BE2C (cell line): ENCODE measurements at regions not wholly inside any gene's neighbourhood (a gene's known extent, or its start where the extent isn't known, plus 50 kb on each side); places are given as distances from the start of the nearest gene placed in this dataset.
"Not testable (repeated sequence)": the region's sequence is repeated elsewhere in the genome, so short reads cannot be mapped to it uniquely, and the experiment has no call there.

Experiments used
- DNase-seq: peaks from one replicate; pipeline ENCODE4 v3.0.0-alpha.2; 2020
- H3K27me3 ChIP-seq: fragments of 250-450 bp; sonication (Bioruptor Pico); 2 replicates; pipeline ENCODE4 v1.5.1; 2020; ENCODE audit warnings: mild to moderate bottlenecking
- H3K36me3 ChIP-seq: fragments of 250-450 bp; sonication (Bioruptor Pico); 2 replicates; pipeline ENCODE4 v1.5.1; 2020; ENCODE audit warnings: mild to moderate bottlenecking
- H3K4me1 ChIP-seq: fragments of 250-450 bp; sonication (Bioruptor Pico); 2 replicates; pipeline ENCODE4 v1.5.1; 2020
- H3K4me3 ChIP-seq: 2 replicates; pipeline ENCODE4 v1.5.1; 2011; ENCODE audit warnings: low read depth, low read length
- H3K9me3 ChIP-seq: fragments of 250-450 bp; sonication (Bioruptor Pico); 2 replicates; pipeline ENCODE4 v1.5.1; 2020
- TF ChIP-seq, protein P1 (sequence below): IDR thresholded peaks from 2 replicates; pipeline ENCODE4 v1.5.1; 2012; ENCODE audit warnings: mild to moderate bottlenecking, low read depth, low read length

GRCh38 chr4:20015636-20016224 lies 236.0 kb upstream of the SLIT2 start:
- Histone ChIP-seq H3K9me3 (no peaks in the 10 kb centered on the region), H3K36me3 (no peaks in the 10 kb centered on the region), H3K4me3 (no peak overlapping the region), H3K4me1 (no peaks in the 10 kb centered on the region), H3K27me3 (no peaks in the 10 kb centered on the region)
- DNase-seq, result no peak
- TF ChIP-seq, protein P1, sequence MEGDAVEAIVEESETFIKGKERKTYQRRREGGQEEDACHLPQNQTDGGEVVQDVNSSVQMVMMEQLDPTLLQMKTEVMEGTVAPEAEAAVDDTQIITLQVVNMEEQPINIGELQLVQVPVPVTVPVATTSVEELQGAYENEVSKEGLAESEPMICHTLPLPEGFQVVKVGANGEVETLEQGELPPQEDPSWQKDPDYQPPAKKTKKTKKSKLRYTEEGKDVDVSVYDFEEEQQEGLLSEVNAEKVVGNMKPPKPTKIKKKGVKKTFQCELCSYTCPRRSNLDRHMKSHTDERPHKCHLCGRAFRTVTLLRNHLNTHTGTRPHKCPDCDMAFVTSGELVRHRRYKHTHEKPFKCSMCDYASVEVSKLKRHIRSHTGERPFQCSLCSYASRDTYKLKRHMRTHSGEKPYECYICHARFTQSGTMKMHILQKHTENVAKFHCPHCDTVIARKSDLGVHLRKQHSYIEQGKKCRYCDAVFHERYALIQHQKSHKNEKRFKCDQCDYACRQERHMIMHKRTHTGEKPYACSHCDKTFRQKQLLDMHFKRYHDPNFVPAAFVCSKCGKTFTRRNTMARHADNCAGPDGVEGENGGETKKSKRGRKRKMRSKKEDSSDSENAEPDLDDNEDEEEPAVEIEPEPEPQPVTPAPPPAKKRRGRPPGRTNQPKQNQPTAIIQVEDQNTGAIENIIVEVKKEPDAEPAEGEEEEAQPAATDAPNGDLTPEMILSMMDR, result no peak

DNA sequence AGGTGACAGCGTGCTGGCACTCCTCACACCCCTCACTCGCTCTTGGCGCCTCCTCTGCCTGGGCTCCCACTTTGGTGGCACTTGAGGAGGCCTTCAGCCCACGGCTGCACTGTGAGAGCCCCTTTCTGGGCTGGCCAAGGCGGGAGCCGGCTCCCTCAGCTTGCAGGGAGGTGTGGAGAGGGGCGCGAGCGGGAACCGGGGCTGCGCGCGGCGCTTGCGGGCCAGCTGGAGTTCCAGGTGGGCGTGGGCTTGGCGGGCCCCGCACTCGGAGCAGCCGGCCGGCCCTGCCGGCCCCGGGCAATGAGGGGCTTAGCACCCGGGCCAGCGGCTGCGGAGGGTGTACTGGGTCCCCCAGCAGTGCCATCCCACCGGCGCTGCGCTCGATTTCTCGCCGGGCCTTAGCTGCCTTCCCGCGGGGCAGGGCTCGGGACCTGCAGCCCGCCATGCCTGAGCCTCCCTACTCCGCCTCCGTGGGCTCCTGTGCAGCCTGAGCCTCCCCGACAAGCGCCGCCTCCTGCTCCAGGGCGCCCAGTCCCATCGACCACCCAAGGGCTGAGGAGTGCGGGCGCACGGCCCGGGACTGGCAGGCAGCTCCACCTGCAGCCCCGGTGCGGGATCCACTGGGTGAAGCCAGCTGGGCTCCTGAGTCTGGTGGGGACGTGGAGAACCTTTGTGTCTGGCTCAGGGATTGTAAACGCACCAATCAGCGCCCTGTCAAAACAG lies 247.7 kb upstream of the SLIT2 start:
- not testable (repeated sequence) for H3K36me3 ChIP-seq, H3K9me3 ChIP-seq, H3K4me3 ChIP-seq, DNase-seq, H3K27me3 ChIP-seq, H3K4me1 ChIP-seq

GRCh38 chr4:19999775-20000414 lies 251.8 kb upstream of the SLIT2 start:
- no peak for DNase-seq
- TF ChIP-seq, protein P1, result no peak

GRCh38 chr4:19999276-19999675 lies 252.4 kb upstream of the SLIT2 start:
- Histone ChIP-seq H3K36me3 (no peaks in the 10 kb centered on the region), H3K9me3 (no peaks in the 10 kb centered on the region), H3K27me3 (no peaks in the 10 kb centered on the region), H3K4me3 (no peak overlapping the region), H3K4me1 (no peaks in the 10 kb centered on the region)
- TF ChIP-seq, protein P1, result no peak
- DNase-seq, result no peak

More at GRCh38 chr4:19999775-20000414, 251.8 kb upstream of the SLIT2 start:
- Histone ChIP-seq H3K36me3 (no peaks in the 10 kb centered on the region), H3K27me3 (no peaks in the 10 kb centered on the region), H3K4me1 (no peaks in the 10 kb centered on the region), H3K4me3 (no peak overlapping the region), H3K9me3 (no peaks in the 10 kb centered on the region)

- TF ChIP-seq, protein P1, result no peak
- Histone ChIP-seq H3K27me3 (no peaks in the 10 kb centered on the region), H3K4me3 (no peak overlapping the region), H3K4me1 (no peaks in the 10 kb centered on the region), H3K9me3 (no peaks in the 10 kb centered on the region), H3K36me3 (no peaks in the 10 kb centered on the region)
- no peak for DNase-seq
Observed at GRCh38 chr4:19993242-19993641, 258.5 kb upstream of the SLIT2 start.

DNA sequence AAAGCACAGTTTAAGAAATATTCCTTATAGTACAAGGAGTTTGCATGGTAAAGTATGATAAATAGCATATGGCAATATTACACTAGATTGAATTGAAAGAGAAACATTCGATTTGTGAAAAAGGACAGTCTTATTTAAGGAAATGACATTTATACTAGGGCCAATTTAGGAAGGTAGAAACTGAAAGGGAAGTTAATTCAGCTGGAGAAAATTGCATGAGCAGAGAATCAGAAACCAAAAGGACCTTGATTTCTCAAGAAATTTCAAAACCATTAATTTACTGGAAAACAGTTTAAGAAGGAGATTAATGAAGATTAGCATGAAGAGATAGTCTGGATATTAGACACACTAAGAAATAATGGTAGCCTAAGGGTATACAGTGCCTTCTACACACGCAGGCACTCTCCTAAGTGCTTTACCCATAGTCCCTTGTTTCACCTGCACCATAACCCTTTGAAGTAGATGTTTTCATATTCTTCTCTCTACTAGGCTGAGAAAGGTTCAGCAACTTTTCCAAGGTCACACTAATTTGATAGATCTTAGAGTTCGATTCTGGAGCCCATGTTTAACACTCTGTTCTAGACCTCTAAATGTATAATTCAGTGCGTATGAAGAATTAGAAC lies 259.1 kb upstream of the SLIT2 start:
- Histone ChIP-seq H3K9me3 (no peaks in the 10 kb centered on the region), H3K4me3 (no peak overlapping the region), H3K4me1 (no peaks in the 10 kb centered on the region), H3K36me3 (no peaks in the 10 kb centered on the region), H3K27me3 (no peaks in the 10 kb centered on the region)
- DNase-seq, result no peak
- TF ChIP-seq, protein P1, result no peak
